ENCODE measurements at regions not wholly inside any gene's neighbourhood (a gene's known extent, or its start where the extent isn't known, plus 50 kb on each side); places are given as distances from the start of the nearest gene placed in this dataset.

DNA sequence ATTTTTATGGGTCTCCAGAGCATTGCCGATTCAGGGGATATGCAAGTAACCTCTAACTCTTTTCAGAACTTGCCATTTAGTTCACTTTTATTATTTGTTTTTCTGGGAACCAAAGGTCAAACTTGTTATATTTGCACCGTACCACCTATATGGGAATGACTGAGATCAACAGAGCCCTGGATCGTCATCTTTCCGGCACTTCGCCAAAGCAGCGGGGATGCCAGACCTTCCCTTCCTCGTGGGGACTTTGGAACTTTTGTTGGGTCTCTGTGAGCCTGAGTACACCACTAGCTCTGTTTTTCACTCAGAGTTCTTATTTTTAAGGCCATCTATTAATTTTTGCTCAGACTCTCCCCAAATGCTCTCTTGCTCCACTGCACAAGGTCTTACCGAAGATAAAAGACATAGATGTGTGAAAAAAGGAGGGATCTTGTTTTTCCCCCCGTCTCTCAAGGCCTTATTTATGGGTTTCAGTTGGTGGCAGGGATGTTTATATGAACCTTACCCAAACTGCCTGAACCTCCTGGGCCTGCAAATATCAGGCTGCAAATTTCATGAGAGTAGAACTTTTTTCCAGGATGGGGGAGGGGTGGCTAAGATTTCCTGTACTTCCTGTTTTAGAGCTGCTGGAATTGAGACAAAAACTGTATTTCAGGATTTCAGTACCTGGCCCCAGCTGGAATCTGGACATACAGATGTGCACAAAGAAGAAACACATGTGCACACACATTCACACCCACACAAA, 350.3 kb downstream of the HRH4 start:
- Histone ChIP-seq H3K4me3 (ENCODE audit: low read depth in 1 of 3, low read length in 3 of 3) (no peak overlapping the region), H3K9ac (ENCODE audit: low read depth in 1 of 2, low read length in 2 of 2) (no peak overlapping the region), H3K27ac (ENCODE audit: low read depth in 1 of 2, low read length in 2 of 2) (no peak overlapping the region), H3K9me3 (ENCODE audit: control insufficient read depth in 4 of 4, low read length in 3 of 4) (peaks cover 0 to 4% (median 0%) of the 10 kb centered on the region in 4 donors), H3K36me3 (ENCODE audit: control insufficient read depth in 4 of 4, insufficient read depth in 3 of 4, low read depth in 1 of 4, low read length in 3 of 4) (no peaks in the 10 kb centered on the region), H3K4me1 (ENCODE audit: control insufficient read depth in 4 of 4, insufficient read depth in 4 of 4, low read length in 3 of 4) (no peaks in the 10 kb centered on the region), H3K27me3 (ENCODE audit: control insufficient read depth in 4 of 4, insufficient read depth in 4 of 4, low read length in 3 of 4) (no peaks in the 10 kb centered on the region)
- 68% methylated on average over 9 of the region's 9 CpGs for WGBS
- DNase-seq (ENCODE audit: low spot score): no peak
- no peak for TF ChIP-seq HNF4G (IDR thresholded peaks at IDR 0.05)
- TF ChIP-seq, protein P1, sequence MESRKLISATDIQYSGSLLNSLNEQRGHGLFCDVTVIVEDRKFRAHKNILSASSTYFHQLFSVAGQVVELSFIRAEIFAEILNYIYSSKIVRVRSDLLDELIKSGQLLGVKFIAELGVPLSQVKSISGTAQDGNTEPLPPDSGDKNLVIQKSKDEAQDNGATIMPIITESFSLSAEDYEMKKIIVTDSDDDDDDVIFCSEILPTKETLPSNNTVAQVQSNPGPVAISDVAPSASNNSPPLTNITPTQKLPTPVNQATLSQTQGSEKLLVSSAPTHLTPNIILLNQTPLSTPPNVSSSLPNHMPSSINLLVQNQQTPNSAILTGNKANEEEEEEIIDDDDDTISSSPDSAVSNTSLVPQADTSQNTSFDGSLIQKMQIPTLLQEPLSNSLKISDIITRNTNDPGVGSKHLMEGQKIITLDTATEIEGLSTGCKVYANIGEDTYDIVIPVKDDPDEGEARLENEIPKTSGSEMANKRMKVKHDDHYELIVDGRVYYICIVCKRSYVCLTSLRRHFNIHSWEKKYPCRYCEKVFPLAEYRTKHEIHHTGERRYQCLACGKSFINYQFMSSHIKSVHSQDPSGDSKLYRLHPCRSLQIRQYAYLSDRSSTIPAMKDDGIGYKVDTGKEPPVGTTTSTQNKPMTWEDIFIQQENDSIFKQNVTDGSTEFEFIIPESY (IDR thresholded peaks at IDR 0.05): no peak

DNA sequence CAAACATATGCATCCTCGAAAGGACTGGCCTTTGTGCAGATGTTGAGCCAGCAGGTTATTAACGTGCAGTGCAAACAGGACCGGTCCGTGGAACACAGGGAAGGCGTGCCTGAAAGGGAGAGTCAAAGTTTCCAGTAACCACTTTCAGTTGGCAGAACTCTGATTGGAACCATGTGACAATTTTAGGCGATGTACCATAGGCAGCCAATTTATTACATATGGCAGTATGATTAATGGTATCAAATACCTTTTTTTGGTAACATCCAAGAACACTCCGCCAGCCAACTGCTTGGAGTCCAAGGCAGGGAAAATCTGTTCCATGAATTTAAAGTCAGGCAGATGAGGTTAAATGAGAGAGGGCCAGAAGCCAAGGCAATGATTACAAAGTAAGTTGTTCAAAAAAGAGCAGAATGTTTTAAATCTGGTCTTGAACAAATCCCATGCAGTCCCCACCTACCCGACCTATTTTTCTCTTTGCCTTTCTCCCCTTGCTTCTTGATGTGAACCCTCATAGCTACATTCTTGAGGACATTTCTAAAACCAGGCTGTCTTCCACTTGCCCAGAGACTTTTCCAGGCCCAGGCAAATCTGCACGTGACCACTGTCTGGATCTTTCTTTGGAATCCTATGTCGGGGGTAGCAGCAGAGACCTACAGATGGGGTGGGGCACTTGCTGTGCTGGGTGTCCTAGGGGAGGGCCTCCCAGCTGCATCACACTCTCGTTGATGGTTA, 351.7 kb downstream of the HRH4 start:
- no peaks in the 10 kb centered on the region for H3K4me1 ChIP-seq (ENCODE audit: control insufficient read depth in 4 of 4, insufficient read depth in 4 of 4, low read length in 3 of 4)
- no peaks in the 10 kb centered on the region for H3K36me3 ChIP-seq (ENCODE audit: control insufficient read depth in 4 of 4, insufficient read depth in 3 of 4, low read depth in 1 of 4, low read length in 3 of 4)
- H3K27me3 ChIP-seq (ENCODE audit: control insufficient read depth in 4 of 4, insufficient read depth in 4 of 4, low read length in 3 of 4): no peaks in the 10 kb centered on the region
- DNase-seq (ENCODE audit: low spot score): no peak
- H3K27ac ChIP-seq (ENCODE audit: low read depth in 1 of 2, low read length in 2 of 2): no peak overlapping the region
- no peak for TF ChIP-seq RAD21 (IDR thresholded peaks at IDR 0.05)
- TF ChIP-seq EGR1 (IDR thresholded peaks at IDR 0.05; ENCODE audit: low read depth in 2 of 2): no peak
- no peak for TF ChIP-seq NR2F2 (IDR thresholded peaks at IDR 0.05)
- no peak overlapping the region for H3K9ac ChIP-seq (ENCODE audit: low read depth in 1 of 2, low read length in 2 of 2)
- H3K9me3 ChIP-seq (ENCODE audit: control insufficient read depth in 4 of 4, low read length in 3 of 4): peaks cover 0 to 4% (median 0%) of the 10 kb centered on the region in 4 donors
- WGBS: 76% methylated on average over 11 of the region's 11 CpGs
- no peak overlapping the region for H3K4me3 ChIP-seq (ENCODE audit: low read depth in 1 of 3, low read length in 3 of 3)

DNA sequence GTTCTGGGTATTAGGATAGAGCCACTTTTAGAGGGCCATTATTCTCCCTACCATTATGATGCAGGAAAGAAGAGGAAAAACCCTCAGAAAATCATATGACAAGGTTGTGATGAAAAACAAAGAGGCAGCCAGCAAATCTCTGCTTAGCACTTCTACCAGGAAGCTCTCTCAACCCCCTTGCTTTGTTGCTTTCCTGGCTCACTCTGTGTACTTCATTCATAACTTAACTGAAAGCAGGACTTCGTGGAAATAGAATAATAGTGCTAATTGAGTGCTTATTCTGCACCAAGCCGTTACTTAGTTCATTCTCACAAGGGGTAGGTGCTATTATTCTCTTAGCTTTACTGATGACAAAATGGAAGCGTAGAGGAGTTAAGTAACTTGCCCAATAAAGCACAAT, 354.1 kb downstream of the HRH4 start:
- WGBS: 63% methylated on average over 3 of the region's 3 CpGs

More for the DNA sequence above, 354.1 kb downstream of the HRH4 start:
- peaks cover 0 to 6% (median 1%) of the 10 kb centered on the region in 4 donors for H3K27me3 ChIP-seq (ENCODE audit: control insufficient read depth in 4 of 4, insufficient read depth in 4 of 4, low read length in 3 of 4)
- no peak overlapping the region for H3K4me3 ChIP-seq (ENCODE audit: low read depth in 1 of 3, low read length in 3 of 3)
- no peak overlapping the region for H3K9ac ChIP-seq (ENCODE audit: low read depth in 1 of 2, low read length in 2 of 2)
- no peak overlapping the region for H3K27ac ChIP-seq (ENCODE audit: low read depth in 1 of 2, low read length in 2 of 2)
- H3K9me3 ChIP-seq (ENCODE audit: control insufficient read depth in 4 of 4, low read length in 3 of 4): peaks cover 0 to 4% (median 0%) of the 10 kb centered on the region in 4 donors
- TF ChIP-seq, protein P2, sequence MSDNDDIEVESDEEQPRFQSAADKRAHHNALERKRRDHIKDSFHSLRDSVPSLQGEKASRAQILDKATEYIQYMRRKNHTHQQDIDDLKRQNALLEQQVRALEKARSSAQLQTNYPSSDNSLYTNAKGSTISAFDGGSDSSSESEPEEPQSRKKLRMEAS (IDR thresholded peaks at IDR 0.05): no peak
- TF ChIP-seq GABPA (IDR thresholded peaks at IDR 0.05 in 1 of 2, conservative IDR thresholded peaks at IDR 0.05 in 1 of 2) (no peak), FOXA1 (IDR thresholded peaks at IDR 0.05) (no peak), NR2F2 (IDR thresholded peaks at IDR 0.05) (no peak), EGR1 (IDR thresholded peaks at IDR 0.05; ENCODE audit: low read depth in 2 of 2) (no peak)
- TF ChIP-seq, protein P3, sequence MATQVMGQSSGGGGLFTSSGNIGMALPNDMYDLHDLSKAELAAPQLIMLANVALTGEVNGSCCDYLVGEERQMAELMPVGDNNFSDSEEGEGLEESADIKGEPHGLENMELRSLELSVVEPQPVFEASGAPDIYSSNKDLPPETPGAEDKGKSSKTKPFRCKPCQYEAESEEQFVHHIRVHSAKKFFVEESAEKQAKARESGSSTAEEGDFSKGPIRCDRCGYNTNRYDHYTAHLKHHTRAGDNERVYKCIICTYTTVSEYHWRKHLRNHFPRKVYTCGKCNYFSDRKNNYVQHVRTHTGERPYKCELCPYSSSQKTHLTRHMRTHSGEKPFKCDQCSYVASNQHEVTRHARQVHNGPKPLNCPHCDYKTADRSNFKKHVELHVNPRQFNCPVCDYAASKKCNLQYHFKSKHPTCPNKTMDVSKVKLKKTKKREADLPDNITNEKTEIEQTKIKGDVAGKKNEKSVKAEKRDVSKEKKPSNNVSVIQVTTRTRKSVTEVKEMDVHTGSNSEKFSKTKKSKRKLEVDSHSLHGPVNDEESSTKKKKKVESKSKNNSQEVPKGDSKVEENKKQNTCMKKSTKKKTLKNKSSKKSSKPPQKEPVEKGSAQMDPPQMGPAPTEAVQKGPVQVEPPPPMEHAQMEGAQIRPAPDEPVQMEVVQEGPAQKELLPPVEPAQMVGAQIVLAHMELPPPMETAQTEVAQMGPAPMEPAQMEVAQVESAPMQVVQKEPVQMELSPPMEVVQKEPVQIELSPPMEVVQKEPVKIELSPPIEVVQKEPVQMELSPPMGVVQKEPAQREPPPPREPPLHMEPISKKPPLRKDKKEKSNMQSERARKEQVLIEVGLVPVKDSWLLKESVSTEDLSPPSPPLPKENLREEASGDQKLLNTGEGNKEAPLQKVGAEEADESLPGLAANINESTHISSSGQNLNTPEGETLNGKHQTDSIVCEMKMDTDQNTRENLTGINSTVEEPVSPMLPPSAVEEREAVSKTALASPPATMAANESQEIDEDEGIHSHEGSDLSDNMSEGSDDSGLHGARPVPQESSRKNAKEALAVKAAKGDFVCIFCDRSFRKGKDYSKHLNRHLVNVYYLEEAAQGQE (IDR thresholded peaks at IDR 0.05): no peak
- TF ChIP-seq, protein P4, sequence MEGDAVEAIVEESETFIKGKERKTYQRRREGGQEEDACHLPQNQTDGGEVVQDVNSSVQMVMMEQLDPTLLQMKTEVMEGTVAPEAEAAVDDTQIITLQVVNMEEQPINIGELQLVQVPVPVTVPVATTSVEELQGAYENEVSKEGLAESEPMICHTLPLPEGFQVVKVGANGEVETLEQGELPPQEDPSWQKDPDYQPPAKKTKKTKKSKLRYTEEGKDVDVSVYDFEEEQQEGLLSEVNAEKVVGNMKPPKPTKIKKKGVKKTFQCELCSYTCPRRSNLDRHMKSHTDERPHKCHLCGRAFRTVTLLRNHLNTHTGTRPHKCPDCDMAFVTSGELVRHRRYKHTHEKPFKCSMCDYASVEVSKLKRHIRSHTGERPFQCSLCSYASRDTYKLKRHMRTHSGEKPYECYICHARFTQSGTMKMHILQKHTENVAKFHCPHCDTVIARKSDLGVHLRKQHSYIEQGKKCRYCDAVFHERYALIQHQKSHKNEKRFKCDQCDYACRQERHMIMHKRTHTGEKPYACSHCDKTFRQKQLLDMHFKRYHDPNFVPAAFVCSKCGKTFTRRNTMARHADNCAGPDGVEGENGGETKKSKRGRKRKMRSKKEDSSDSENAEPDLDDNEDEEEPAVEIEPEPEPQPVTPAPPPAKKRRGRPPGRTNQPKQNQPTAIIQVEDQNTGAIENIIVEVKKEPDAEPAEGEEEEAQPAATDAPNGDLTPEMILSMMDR (IDR thresholded peaks at IDR 0.05; ENCODE audit: low read depth, low read length, missing input control): no peak
- no peaks in the 10 kb centered on the region for H3K4me1 ChIP-seq (ENCODE audit: control insufficient read depth in 4 of 4, insufficient read depth in 4 of 4, low read length in 3 of 4)
- H3K36me3 ChIP-seq (ENCODE audit: control insufficient read depth in 4 of 4, insufficient read depth in 3 of 4, low read depth in 1 of 4, low read length in 3 of 4): no peaks in the 10 kb centered on the region
- DNase-seq (ENCODE audit: low spot score): no peak

Data from liver (tissue), 8 donors.